GM19025 (cell line): ENCODE measurements at regions not wholly inside any gene's neighbourhood (a gene's known extent, or its start where the extent isn't known, plus 50 kb on each side); places are given as distances from the start of the nearest gene placed in this dataset.

Experiments
- ATAC-seq: cut with Tn5 transposase; IDR thresholded peaks from one replicate; pipeline ENCODE4 v1.9.1; 2021; ENCODE audit warnings: mild to moderate bottlenecking, low read depth, moderate library complexity; ENCODE audit not compliant: unreplicated experiment

GRCh38 chr9:21561502-21561901 lies 79.4 kb upstream of the IFNE start:
- no peak for ATAC-seq

GRCh38 chr9:21564175-21564574 lies 82.1 kb upstream of the IFNE start:
- no peak for ATAC-seq

- ATAC-seq, result no peak
Measured at GRCh38 chr9:21565155-21565554, 83.0 kb upstream of the IFNE start.

GRCh38 chr9:21567926-21568325 lies 85.8 kb upstream of the IFNE start:
- ATAC-seq, result no peak

GRCh38 chr9:21568484-21568883 lies 86.4 kb upstream of the IFNE start:
- ATAC-seq, result no peak

- no peak for ATAC-seq
Measured at GRCh38 chr9:21569721-21570120, 87.6 kb upstream of the IFNE start.

- no peak for ATAC-seq
Measured at GRCh38 chr9:21570643-21571275, 88.6 kb upstream of the IFNE start.

GRCh38 chr9:21574261-21574660 lies 92.1 kb upstream of the IFNE start:
- ATAC-seq, result no peak

GRCh38 chr9:21576331-21577189 lies 94.4 kb upstream of the IFNE start:
- ATAC-seq, result peak; percentile 55

GRCh38 chr9:21579247-21579671 lies 97.1 kb upstream of the IFNE start:
- ATAC-seq, result no peak

GRCh38 chr9:21579743-21580142 lies 97.6 kb upstream of the IFNE start:
- no peak for ATAC-seq

- no peak for ATAC-seq
Measured at GRCh38 chr9:21580636-21581378, 98.7 kb upstream of the IFNE start.

GRCh38 chr9:21583628-21584377 lies 101.7 kb upstream of the IFNE start:
- ATAC-seq, result no peak

- ATAC-seq, result no peak
Measured at GRCh38 chr9:21584890-21585289, 102.8 kb upstream of the IFNE start.

GRCh38 chr9:21585756-21586752 lies 103.9 kb upstream of the IFNE start:
- ATAC-seq, result no peak

GRCh38 chr9:21589344-21590056 lies 107.4 kb upstream of the IFNE start:
- no peak for ATAC-seq

- ATAC-seq, result no peak
Measured at GRCh38 chr9:21590058-21590996, 108.2 kb upstream of the IFNE start.
